ENCODE measurements at regions not wholly inside any gene's neighbourhood (a gene's known extent, or its start where the extent isn't known, plus 50 kb on each side); places are given as distances from the start of the nearest gene placed in this dataset.

GRCh38 chr1:38223391-38223790, 176.8 kb upstream of the POU3F1 start:
- DNase-seq (ENCODE audit: low read depth) = no peak

GRCh38 chr1:38222891-38223290, 176.3 kb upstream of the POU3F1 start:
- DNase-seq (ENCODE audit: low read depth) = no peak

- DNase-seq (ENCODE audit: low read depth) = peak; percentile 29
Measured at GRCh38 chr1:38221006-38221649, 174.5 kb upstream of the POU3F1 start.

- no peak for DNase-seq (ENCODE audit: low read depth)
Measured at GRCh38 chr1:38217316-38217715, 170.7 kb upstream of the POU3F1 start.

- no peak for DNase-seq (ENCODE audit: low read depth)
Measured at GRCh38 chr1:38213646-38214434, 167.2 kb upstream of the POU3F1 start.

GRCh38 chr1:38210895-38211177, 164.2 kb upstream of the POU3F1 start:
- no peak for DNase-seq (ENCODE audit: low read depth)

- DNase-seq (ENCODE audit: low read depth) = no peak
Measured at GRCh38 chr1:38210021-38210894, 163.7 kb upstream of the POU3F1 start.

- DNase-seq (ENCODE audit: low read depth) = no peak
Measured at GRCh38 chr1:38208716-38209632, 162.4 kb upstream of the POU3F1 start.

- no peak for DNase-seq (ENCODE audit: low read depth)
Measured at GRCh38 chr1:38207906-38208305, 161.3 kb upstream of the POU3F1 start.

GRCh38 chr1:38207275-38207674, 160.7 kb upstream of the POU3F1 start:
- DNase-seq (ENCODE audit: low read depth) = no peak

- no peak for DNase-seq (ENCODE audit: low read depth)
Measured at GRCh38 chr1:38204698-38205097, 158.1 kb upstream of the POU3F1 start.

- DNase-seq (ENCODE audit: low read depth) = no peak
Measured at GRCh38 chr1:38203441-38203840, 156.8 kb upstream of the POU3F1 start.

- no peak for DNase-seq (ENCODE audit: low read depth)
Measured at GRCh38 chr1:38201431-38201830, 154.8 kb upstream of the POU3F1 start.

- DNase-seq (ENCODE audit: low read depth) = no peak
Measured at GRCh38 chr1:38198621-38199020, 152.0 kb upstream of the POU3F1 start.

- DNase-seq (ENCODE audit: low read depth) = no peak
Measured at GRCh38 chr1:38198099-38198498, 151.5 kb upstream of the POU3F1 start.

GRCh38 chr1:38197312-38198061, 150.9 kb upstream of the POU3F1 start:
- no peak for DNase-seq (ENCODE audit: low read depth)

- no peak for DNase-seq (ENCODE audit: low read depth)
Measured at GRCh38 chr1:38194472-38194871, 147.9 kb upstream of the POU3F1 start.

- no peak for DNase-seq (ENCODE audit: low read depth)
Measured at GRCh38 chr1:38193040-38193439, 146.4 kb upstream of the POU3F1 start.

GRCh38 chr1:38191461-38191860, 144.9 kb upstream of the POU3F1 start:
- DNase-seq (ENCODE audit: low read depth) = no peak

- no peak for DNase-seq (ENCODE audit: low read depth)
Measured at GRCh38 chr1:38190983-38191382, 144.4 kb upstream of the POU3F1 start.

GRCh38 chr1:38187552-38187951, 141.0 kb upstream of the POU3F1 start:
- DNase-seq (ENCODE audit: low read depth) = no peak
